Stimulated activated CD8-positive, alpha-beta memory T cell treated with anti-CD3 and anti-CD28 coated beads, Interleukin-7, amount 100 ng/mL, for 1 hour (primary cell): ENCODE measurements at regions not wholly inside any gene's neighbourhood (a gene's known extent, or its start where the extent isn't known, plus 50 kb on each side); places are given as distances from the start of the nearest gene placed in this dataset.
"Not testable (repeated sequence)": the region's sequence is repeated elsewhere in the genome, so short reads cannot be mapped to it uniquely, and the experiment has no call there.

Experiments used
- DNase-seq, 2 donors: peaks; one replicate each; pipeline ENCODE4 v3.0.0-alpha.2; 2020; ENCODE audit warnings: low read depth in 2 of 2

DNA sequence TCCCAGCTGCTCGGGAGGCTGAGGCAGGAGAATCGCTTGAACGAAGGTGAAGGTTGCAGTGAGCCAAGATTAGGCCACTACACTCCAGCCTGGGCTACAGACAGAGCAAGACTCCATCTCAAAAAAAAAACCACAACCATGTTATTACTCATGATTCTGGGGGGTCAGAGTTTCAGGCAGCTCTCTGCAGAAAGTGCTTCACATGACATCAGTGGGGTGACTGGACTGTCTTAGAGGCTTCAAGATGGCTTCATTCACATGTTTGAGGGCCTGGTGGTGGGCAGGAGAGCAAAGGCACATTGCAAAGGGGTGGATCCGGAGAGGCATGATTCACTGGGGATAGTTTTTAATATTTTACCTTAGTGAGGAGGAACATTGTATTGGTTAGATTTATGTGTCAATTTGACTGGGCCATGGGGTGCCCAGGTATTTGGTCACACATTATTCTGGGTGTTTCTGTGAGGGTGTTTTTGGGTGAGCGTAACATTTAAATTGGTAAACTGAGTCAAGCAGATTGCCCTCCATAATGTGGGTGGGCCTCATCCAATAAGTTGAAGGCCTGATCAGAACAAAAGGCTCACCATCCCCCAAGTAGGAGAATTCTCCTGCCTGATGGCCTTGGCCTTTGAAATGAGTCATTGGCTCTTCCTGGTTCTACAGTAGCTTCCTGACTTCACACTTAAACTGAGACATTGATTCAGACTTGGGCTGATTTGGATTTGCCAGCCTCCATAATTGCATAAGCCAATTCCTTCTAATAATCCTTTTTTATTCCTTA lies 109.8 kb downstream of the GOSR1 start:
- DNase-seq = no peak

DNA sequence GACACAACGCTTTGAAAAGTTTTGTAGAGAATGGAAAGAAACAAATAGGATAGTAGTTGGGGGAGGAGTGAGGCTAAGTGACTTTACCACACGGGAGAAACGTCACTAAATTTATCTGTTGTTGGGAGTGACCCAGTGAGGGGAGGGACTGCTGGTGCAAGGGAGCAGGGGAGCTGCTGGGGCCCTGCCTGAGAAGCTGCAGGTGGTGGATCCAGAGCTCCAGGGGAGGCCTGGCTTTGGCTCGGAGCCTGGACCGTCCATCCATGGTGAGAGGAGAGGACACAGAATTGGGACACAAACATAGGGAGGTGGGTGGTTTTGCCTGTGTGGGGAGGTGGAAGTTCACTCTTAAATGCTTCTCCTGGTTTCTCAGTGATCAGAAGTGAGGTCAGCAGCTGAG lies 107.6 kb downstream of the GOSR1 start:
- no peak for DNase-seq

DNA sequence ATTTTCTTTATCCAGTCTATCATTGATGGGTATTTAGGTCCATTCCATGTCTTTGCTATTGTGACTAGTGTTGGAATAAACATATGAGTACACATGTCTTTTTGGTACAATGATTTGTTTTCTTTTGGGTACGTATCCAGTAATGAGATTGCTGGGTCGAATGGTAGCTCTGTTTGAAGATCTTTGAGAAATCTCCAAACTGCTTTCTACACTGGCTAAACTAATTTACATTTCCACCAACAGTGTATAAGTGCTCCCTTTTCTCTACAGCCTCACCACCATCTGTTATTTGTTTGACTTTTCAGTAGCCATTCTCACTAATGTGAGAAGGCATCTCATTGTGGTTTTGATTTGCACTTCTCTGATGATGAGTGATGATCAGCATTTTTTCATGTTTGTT lies 103.7 kb downstream of the GOSR1 start:
- DNase-seq = no peak

DNA sequence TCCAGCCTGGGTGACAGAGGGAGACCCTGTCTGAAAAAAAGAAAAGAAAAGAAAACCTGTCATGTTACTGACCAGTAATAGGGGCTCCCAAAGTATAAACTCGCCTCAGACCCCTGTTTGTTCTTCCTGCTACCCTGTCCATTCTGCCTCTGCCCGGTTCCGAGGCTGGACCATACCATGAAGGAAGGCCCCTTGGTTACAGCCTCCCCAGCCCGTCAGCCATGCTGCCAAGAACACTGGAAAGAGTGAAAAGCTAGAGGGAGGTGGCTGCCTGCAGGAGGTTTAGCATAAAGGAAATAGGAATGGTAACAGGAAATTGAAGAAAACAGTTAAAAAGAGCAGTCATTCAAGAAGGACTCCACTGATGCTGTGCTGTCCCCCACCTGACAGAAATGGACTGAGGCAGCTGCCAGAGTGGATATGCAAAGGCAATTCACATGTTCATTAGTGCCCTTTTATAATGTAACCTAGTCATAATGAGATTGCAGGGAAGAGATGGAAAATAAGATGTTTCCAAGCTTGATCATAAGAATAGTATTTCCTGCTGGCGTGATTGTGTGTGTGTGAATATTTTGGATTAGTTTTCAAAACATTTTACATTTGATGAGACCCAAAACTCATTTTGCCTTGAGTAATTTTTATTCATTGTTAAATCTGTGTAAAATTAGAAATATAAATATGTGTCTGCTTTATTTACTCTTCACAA lies 102.6 kb downstream of the GOSR1 start:
- no peak for DNase-seq

DNA sequence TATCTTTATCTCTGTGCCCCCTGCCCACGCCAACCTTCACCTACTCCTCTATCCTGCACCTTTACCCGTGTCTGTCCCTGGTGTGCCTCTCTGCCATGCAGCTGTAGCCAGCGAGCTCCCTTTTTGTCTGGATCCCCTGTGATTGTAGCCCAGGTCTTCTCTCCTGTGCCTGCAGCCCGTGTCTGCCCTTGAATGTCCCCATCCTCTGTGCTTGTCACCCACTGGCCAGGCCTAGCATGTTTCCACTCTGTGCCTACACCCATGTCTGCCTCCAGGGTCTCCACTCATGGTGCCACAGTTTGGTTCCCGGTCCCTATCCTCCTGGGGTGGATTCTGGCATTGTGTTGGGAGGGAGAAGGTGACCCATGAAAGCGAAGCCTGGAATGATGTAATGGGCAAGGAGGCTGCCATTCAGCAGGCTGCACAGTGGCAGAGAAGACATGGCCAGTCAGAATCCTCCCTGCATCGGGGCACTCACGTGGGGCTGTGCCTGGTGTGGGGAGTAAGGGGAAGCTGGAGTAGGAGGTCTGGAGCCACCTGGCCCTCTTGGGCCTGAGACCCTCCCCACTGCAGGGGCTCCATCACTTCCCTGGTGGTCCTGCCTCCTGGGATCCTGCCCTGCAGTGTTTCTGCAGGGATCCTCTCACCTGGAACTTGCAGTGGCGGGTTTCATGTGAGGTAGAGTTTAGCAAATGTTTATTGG lies 101.0 kb downstream of the GOSR1 start:
- DNase-seq = not testable (repeated sequence)
